NCI-H526 treated with DMSO at 0.1 percent for 48 hours (cell line): ENCODE measurements at regions not wholly inside any gene's neighbourhood (a gene's known extent, or its start where the extent isn't known, plus 50 kb on each side); places are given as distances from the start of the nearest gene placed in this dataset.
"Not testable (repeated sequence)": the region's sequence is repeated elsewhere in the genome, so short reads cannot be mapped to it uniquely, and the experiment has no call there.

Experiments used
- DNase-seq: peaks from one replicate; lab custom pipeline; 2025; lab: John Stamatoyannopoulos, UW

DNA sequence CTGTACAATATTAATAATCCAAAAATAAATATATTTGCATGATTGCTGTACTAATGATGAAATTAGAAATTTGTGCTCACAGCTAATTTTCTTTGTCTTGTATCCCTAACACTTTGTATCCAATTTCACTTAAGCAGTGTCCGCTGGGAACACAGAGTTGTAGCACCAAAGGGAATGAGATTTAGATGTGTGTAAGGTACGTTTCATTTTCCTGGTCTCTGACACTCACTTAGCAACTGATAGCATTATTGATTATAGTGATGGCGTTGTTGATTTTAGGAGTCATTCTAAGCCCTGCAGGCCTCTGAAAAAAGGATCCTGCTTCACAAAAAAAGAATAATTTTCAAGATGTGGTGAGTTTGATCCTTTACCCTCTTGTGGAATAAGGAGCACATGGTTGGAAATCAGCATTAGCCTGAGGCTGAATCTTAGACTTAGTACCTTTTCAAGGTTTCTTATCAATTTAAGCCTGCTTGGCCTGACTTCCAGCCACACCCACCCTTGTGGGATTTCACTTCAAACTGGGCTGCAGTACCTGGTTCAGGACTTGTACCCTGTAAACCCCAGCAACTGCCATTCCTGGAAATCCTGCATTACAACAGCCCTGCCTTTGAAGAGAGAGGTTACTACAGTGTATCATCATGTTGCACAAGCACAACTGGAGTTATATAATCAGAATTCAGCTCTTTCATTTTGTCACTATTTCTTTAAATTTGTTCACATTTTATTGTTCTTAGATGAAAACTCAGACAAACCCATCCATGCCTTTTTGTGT is 116.2 kb downstream of the RND3 start:
- no peak for DNase-seq

DNA sequence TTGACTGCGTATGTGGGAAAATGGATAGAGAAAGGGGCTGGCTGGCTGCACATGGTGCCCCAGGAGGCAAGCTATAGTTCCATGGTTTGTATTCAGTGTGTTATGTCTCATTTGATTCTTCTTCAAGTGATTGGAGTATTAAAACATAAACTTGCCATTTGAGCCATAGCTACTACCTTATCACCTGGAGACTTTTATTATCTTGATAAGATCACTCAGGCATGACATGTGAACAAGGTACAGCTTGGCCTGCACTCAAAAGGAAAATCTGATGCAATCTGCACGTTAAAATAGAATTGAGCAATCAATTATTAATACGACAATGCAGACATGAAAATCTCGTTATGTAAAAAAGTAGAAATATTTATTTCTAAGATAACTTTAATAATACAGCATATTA is 116.9 kb downstream of the RND3 start:
- DNase-seq = peak; percentile 69

DNA sequence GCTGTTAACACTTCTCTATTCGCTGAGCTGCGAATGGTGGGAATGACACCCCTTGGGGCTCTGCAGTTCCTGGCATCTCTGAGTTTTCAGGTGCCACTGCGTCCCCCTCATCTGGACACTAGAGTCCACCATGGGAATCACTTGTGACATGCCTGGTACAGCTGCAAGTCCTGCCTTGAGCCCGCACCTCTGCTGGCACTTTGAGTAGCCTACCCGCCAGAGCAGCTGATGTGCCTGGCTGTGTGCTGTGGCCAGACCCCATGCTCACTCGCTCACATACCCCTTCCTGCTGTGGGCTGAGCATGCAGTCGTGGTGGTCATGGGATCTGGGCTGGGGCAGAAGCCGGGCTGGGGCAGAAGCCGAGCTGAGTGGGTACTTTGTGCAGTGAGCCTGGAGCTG is 117.6 kb downstream of the RND3 start:
- no peak for DNase-seq

GRCh38 chr2:150358468-150358807 is 129.0 kb downstream of the RND3 start:
- no peak for DNase-seq

- DNase-seq = no peak
Observed at GRCh38 chr2:150357770-150358467, 129.5 kb downstream of the RND3 start.

GRCh38 chr2:150355440-150355839 is 132.0 kb downstream of the RND3 start:
- no peak for DNase-seq

- no peak for DNase-seq
Observed at GRCh38 chr2:150353376-150353775, 134.1 kb downstream of the RND3 start.

- no peak for DNase-seq
Observed at GRCh38 chr2:150351922-150352321, 135.5 kb downstream of the RND3 start.

- DNase-seq = no peak
Observed at GRCh38 chr2:150350500-150350899, 137.0 kb downstream of the RND3 start.

- no peak for DNase-seq
Observed at GRCh38 chr2:150346806-150347205, 140.7 kb downstream of the RND3 start.

- DNase-seq = no peak
Observed at GRCh38 chr2:150341982-150342680, 145.3 kb downstream of the RND3 start.

DNA sequence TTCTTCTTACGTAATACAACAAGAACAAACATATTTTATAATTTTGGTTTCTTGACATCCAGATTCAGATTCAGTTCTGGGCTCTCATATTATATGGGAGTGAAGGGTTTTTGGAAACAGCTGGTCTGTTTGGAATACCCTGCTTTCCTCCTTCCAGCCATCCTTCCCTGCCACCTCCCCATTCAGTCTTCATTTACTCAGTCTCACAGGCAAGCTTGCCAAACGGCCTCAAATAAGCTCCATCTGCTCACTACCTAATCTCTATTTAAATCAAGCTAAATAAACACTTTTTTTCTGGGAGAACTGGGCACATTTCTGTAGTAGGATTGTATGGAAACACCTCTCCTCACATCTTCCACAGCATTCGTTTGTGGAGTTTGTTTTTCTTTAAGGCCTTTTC is 147.5 kb downstream of the RND3 start:
- DNase-seq = no peak

- DNase-seq = no peak
Observed at GRCh38 chr2:150339282-150339681, 148.2 kb downstream of the RND3 start.

- no peak for DNase-seq
Observed at GRCh38 chr2:150335596-150335995, 151.9 kb downstream of the RND3 start.

DNA sequence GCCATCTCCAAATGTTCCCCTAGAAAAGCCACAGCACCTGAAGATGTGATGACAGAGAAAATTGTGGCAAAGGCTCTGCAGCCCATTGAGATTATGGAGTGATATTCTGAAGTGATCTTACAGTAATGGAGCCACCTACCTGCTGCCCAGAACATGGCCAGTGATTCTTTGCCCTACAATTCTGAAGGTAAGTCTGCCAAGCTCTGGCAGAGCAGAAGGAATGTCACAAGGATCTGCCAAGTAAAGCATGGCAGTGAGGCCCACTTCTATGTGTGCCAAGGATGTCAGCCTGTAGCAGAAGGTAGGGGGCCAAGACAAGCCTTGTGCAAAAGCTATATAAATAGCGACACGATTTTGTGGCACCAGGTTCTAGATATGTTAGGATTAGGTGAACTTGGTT is 155.1 kb downstream of the RND3 start:
- DNase-seq = no peak

DNA sequence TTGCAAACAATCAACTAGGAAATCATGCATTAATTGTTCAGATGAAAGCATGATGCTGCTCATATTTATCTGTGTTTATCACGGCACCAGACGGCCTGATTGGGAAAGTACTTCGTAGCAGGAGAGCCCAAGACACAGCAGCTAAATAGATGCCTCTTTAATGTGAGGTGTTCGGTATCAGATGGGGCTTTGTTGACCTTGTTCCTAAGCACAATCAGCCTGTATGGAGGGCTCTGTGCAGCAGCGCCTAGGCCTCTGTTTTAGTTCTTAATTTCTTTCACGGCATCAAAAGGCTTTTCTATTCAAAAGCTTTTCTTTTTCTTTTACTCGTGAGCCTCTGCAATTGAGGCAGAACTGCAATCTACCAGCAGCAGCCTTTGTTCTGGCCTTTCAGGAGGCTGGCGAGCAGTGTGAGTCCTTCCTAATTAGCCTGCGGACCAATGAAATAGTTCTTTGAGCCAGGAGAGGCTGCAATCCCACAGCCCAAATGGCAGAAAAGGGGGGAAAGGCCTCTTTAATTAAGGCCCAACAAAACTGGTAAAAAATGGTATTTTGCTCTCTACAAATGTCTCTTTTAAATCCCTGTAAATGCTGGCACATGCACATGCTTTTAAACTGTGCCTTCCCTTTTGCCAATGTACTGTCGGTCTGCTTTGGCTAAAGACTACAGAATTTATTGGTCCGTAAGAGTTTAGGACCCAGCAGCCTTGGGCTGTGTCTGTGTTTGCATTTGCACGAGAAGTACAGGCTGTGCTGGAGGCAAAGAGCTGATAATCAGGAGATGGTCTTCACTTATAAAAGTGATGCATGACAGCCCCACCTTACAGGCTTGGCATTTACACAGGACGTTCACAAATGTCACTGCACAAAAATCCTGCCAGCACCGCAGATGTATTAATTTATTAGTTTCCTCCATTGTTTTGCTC is 159.6 kb downstream of the RND3 start:
- no peak for DNase-seq

- no peak for DNase-seq
Observed at GRCh38 chr2:150325656-150326314, 161.7 kb downstream of the RND3 start.

DNA sequence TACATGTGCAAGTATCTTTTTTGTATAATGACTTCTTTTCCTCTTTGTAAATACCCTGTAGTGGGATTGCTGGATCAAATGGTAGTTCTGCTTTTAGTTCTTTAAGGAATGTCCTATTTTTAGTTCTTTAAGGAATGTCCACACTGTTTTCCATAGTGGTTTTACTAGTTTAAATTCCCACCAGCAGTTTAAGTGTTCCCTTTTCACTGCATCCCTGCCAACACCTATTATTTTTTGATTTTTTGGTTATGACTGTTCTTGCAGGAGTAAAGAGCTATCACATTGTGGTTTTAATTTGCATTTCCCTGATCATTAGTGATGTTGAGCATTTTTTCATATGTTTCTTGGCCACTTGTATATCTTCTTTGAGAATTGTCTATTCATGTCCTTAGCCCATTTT is 164.4 kb downstream of the RND3 start:
- DNase-seq = not testable (repeated sequence)

DNA sequence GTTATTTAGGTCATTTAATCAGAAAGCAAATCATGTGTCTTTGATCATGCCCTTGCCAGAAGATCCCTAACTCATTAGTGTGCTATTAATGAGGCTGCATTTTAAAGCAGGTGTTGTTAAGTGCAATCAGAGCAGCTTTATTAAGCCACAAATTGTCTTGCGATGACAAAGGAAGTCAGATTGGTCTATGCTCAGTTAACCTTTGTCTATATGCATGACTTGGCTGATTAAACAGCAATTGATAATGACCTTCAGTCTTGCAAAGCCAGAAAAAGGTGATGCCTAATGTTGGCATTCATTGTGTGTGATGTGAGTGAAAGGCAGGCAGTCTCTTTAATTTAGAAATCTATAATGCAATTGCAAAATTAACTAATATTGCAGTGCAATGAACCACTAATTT is 166.9 kb downstream of the RND3 start:
- DNase-seq = no peak

- DNase-seq = no peak
Observed at GRCh38 chr2:150319658-150320555, 167.6 kb downstream of the RND3 start.
